SU-DHL-6 (cell line): ENCODE measurements at regions not wholly inside any gene's neighbourhood (a gene's known extent, or its start where the extent isn't known, plus 50 kb on each side); places are given as distances from the start of the nearest gene placed in this dataset.

ENCODE experiments used
- H2AFZ ChIP-seq: fragments of 200-600 bp; sonication (generic); 2 replicates; pipeline ENCODE4 v1.6.1; 2014; ENCODE audit warnings: low read depth, mild to moderate bottlenecking, moderate library complexity, mixed read lengths, antibody characterized with exemption, low read length; ENCODE audit not compliant: severe bottlenecking
- H3F3A ChIP-seq: fragments of 200-600 bp; shearing (Covaris generic); 2 replicates; pipeline ENCODE4 v1.6.0; 2016; ENCODE audit warnings: antibody characterized with exemption, mild to moderate bottlenecking; ENCODE audit not compliant: insufficient read depth
- H3K27ac ChIP-seq: fragments of 200-600 bp; sonication (generic); 2 replicates; pipeline ENCODE4 v1.5.1; 2016; ENCODE audit warnings: low read depth, mild to moderate bottlenecking, low read length, moderate library complexity, mixed read lengths
- H3K27me3 ChIP-seq: fragments of 200-600 bp; sonication (generic), shearing (Covaris generic); 2 replicates; pipeline ENCODE4 v1.6.0; 2014; ENCODE audit warnings: mild to moderate bottlenecking, low read length
- H3K36me3 ChIP-seq: fragments of 200-600 bp; sonication (generic); 2 replicates; pipeline ENCODE4 v1.6.1; 2014; ENCODE audit warnings: mild to moderate bottlenecking, low read length, mixed read lengths
- H3K4me2 ChIP-seq: fragments of 300-600, 200-600 bp; shearing (Covaris generic), sonication (generic); 2 replicates; pipeline ENCODE4 v1.6.0; 2014; ENCODE audit warnings: low read length, low read depth, mild to moderate bottlenecking; ENCODE audit not compliant: poor library complexity, severe bottlenecking
- H3K4me3 ChIP-seq: fragments of 200-600 bp; sonication (generic); 2 replicates; pipeline ENCODE4 v1.5.1; 2014; ENCODE audit warnings: antibody characterized with exemption, low read length, mild to moderate bottlenecking, mixed read lengths; ENCODE audit not compliant: insufficient read depth, poor library complexity, severe bottlenecking
- H3K79me2 ChIP-seq: fragments of 200-600 bp; sonication (generic); 2 replicates; pipeline ENCODE4 v1.6.1; 2014; ENCODE audit warnings: mild to moderate bottlenecking, low read length, moderate library complexity; ENCODE audit not compliant: insufficient read depth
- H3K9ac ChIP-seq: fragments of 200-600 bp; sonication (generic); 2 replicates; pipeline ENCODE4 v1.7.0; 2014; ENCODE audit warnings: mild to moderate bottlenecking, low read length
- H3K9me2 ChIP-seq: fragments of 200-600 bp; sonication (generic); replicated peaks from 2 replicates; pipeline ENCODE4 v1.6.1; 2014; ENCODE audit warnings: low read length; ENCODE audit not compliant: insufficient read depth
- H3K9me3 ChIP-seq: fragments of 200-600 bp; sonication (generic); 2 replicates; pipeline ENCODE4 v1.6.1; 2014; ENCODE audit warnings: low read length, mixed read lengths; ENCODE audit not compliant: insufficient read depth
- H4K20me1 ChIP-seq: fragments of 200-600 bp; sonication (generic); 2 replicates; pipeline ENCODE4 v1.6.1; 2014; ENCODE audit warnings: low read depth, mild to moderate bottlenecking, antibody characterized with exemption, low read length, moderate library complexity, mixed read lengths
- CTCF ChIP-seq: fragments of 200-600 bp; sonication (generic); IDR thresholded peaks from one replicate; pipeline ENCODE4 v1.5.1; 2017; ENCODE audit warnings: antibody characterized with exemption, mild to moderate bottlenecking, low read length, moderate library complexity; ENCODE audit not compliant: insufficient read depth, poor library complexity, severe bottlenecking
- EZH2phosphoT487 ChIP-seq: fragments of 200-600 bp; sonication (generic), shearing (Covaris generic); conservative IDR thresholded peaks from 2 replicates; pipeline ENCODE4 v1.6.1; 2018; ENCODE audit warnings: mild to moderate bottlenecking, antibody characterized with exemption, low read length, moderate library complexity, mixed read lengths

GRCh38 chr5:33367416-33367815 is 73.3 kb upstream of the TARS1 start:
- H3K79me2 ChIP-seq, result no peaks in the 10 kb centered on the region
- H3K4me3 ChIP-seq, result no peak overlapping the region
- H3K27me3 ChIP-seq, result no peaks in the 10 kb centered on the region
- H3K4me2 ChIP-seq, result no peak overlapping the region
- H3K9ac ChIP-seq, result no peak overlapping the region
- H3K9me2 ChIP-seq, result no peaks in the 10 kb centered on the region
- no peaks in the 10 kb centered on the region for H4K20me1 ChIP-seq
- H3F3A ChIP-seq, result no peaks in the 10 kb centered on the region
- H2AFZ ChIP-seq, result no peak overlapping the region
- no peaks in the 10 kb centered on the region for H3K9me3 ChIP-seq
- no peaks in the 10 kb centered on the region for H3K36me3 ChIP-seq
- no peak for TF ChIP-seq EZH2phosphoT487
- no peak for TF ChIP-seq CTCF
- H3K27ac ChIP-seq, result no peak overlapping the region

- no peak overlapping the region for H2AFZ ChIP-seq
- no peak overlapping the region for H3K4me2 ChIP-seq
- no peaks in the 10 kb centered on the region for H4K20me1 ChIP-seq
- H3F3A ChIP-seq, result no peaks in the 10 kb centered on the region
- H3K4me3 ChIP-seq, result no peak overlapping the region
- H3K9me2 ChIP-seq, result no peaks in the 10 kb centered on the region
- no peak overlapping the region for H3K27ac ChIP-seq
- no peaks in the 10 kb centered on the region for H3K36me3 ChIP-seq
- no peak for TF ChIP-seq EZH2phosphoT487
- no peak for TF ChIP-seq CTCF
- no peaks in the 10 kb centered on the region for H3K9me3 ChIP-seq
- no peaks in the 10 kb centered on the region for H3K27me3 ChIP-seq
- H3K79me2 ChIP-seq, result no peaks in the 10 kb centered on the region
- H3K9ac ChIP-seq, result no peak overlapping the region
Observed at GRCh38 chr5:33369485-33370465, 71.0 kb upstream of the TARS1 start.

GRCh38 chr5:33370466-33370859 is 70.3 kb upstream of the TARS1 start:
- Histone ChIP-seq H3K4me3 (no peak overlapping the region), H2AFZ (no peak overlapping the region), H3F3A (no peaks in the 10 kb centered on the region), H4K20me1 (no peaks in the 10 kb centered on the region), H3K27ac (no peak overlapping the region), H3K27me3 (no peaks in the 10 kb centered on the region), H3K4me2 (no peak overlapping the region), H3K36me3 (no peaks in the 10 kb centered on the region), H3K79me2 (no peaks in the 10 kb centered on the region), H3K9me2 (no peaks in the 10 kb centered on the region), H3K9ac (no peak overlapping the region), H3K9me3 (no peaks in the 10 kb centered on the region)
- TF ChIP-seq EZH2phosphoT487, result no peak
- TF ChIP-seq CTCF, result no peak
